GM12875 (cell line): ENCODE measurements at regions not wholly inside any gene's neighbourhood (a gene's known extent, or its start where the extent isn't known, plus 50 kb on each side); places are given as distances from the start of the nearest gene placed in this dataset.

Source experiments
- H3K4me3 ChIP-seq: one replicate; pipeline ENCODE4 v1.5.1; 2011; ENCODE audit warnings: low read depth, low read length, control low read depth
- CTCF ChIP-seq: IDR thresholded peaks from 2 replicates; pipeline ENCODE4 v1.5.1; 2011; ENCODE audit warnings: low read depth, mild to moderate bottlenecking, control low read depth, inconsistent platforms, low read length, moderate library complexity, borderline replicate concordance; ENCODE audit not compliant: insufficient read depth

GRCh38 chr4:41870035-41870434 lies 65.2 kb upstream of the TMEM33 start:
- no peak overlapping the region for H3K4me3 ChIP-seq
- no peak for TF ChIP-seq CTCF

GRCh38 chr4:41866799-41867677 lies 68.2 kb upstream of the TMEM33 start:
- TF ChIP-seq CTCF: no peak
- no peak overlapping the region for H3K4me3 ChIP-seq

- no peak for TF ChIP-seq CTCF
- no peak overlapping the region for H3K4me3 ChIP-seq
Measured at GRCh38 chr4:41865981-41866798, 69.0 kb upstream of the TMEM33 start.

GRCh38 chr4:41865306-41865980 lies 69.8 kb upstream of the TMEM33 start:
- no peak for TF ChIP-seq CTCF
- H3K4me3 ChIP-seq: no peak overlapping the region

- H3K4me3 ChIP-seq: no peak overlapping the region
- TF ChIP-seq CTCF: no peak
Measured at GRCh38 chr4:41859087-41859486, 76.1 kb upstream of the TMEM33 start.

GRCh38 chr4:41857226-41857641 lies 78.0 kb upstream of the TMEM33 start:
- no peak overlapping the region for H3K4me3 ChIP-seq
- TF ChIP-seq CTCF: no peak

GRCh38 chr4:41856797-41857196 lies 78.4 kb upstream of the TMEM33 start:
- TF ChIP-seq CTCF: no peak
- H3K4me3 ChIP-seq: no peak overlapping the region
